ENCODE measurements at regions not wholly inside any gene's neighbourhood (a gene's known extent, or its start where the extent isn't known, plus 50 kb on each side); places are given as distances from the start of the nearest gene placed in this dataset.

GRCh38 chr14:49971156-49972130 lies 78.6 kb downstream of the ARF6 start:
- DNase-seq, result no peak

GRCh38 chr14:49972131-49972671 lies 79.3 kb downstream of the ARF6 start:
- DNase-seq, result no peak

GRCh38 chr14:49972823-49973222 lies 79.9 kb downstream of the ARF6 start:
- DNase-seq, result no peak

- no peak for DNase-seq
These were observed 82.4 kb downstream of the ARF6 start for GRCh38 chr14:49975276-49975675.

DNA sequence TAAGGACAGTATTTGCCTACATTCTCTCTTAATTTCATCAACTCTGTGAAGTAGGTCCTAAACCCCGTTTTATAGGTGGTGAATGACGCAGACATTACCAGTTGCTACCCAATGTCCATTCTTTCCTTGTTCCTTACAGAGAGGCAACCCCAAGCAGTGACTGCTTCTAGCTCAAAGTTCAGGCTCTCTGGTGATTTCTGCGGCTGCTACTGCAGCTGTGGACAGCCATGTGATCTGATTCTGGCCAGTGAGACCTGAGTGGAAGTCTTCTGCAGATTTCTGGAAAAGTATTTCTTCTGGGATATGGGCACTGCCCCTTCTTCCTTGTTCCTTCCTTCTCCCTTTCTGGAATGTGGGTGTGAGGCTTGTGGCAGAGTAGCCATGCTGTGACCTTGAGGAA lies 82.9 kb downstream of the ARF6 start:
- DNase-seq, result no peak

DNA sequence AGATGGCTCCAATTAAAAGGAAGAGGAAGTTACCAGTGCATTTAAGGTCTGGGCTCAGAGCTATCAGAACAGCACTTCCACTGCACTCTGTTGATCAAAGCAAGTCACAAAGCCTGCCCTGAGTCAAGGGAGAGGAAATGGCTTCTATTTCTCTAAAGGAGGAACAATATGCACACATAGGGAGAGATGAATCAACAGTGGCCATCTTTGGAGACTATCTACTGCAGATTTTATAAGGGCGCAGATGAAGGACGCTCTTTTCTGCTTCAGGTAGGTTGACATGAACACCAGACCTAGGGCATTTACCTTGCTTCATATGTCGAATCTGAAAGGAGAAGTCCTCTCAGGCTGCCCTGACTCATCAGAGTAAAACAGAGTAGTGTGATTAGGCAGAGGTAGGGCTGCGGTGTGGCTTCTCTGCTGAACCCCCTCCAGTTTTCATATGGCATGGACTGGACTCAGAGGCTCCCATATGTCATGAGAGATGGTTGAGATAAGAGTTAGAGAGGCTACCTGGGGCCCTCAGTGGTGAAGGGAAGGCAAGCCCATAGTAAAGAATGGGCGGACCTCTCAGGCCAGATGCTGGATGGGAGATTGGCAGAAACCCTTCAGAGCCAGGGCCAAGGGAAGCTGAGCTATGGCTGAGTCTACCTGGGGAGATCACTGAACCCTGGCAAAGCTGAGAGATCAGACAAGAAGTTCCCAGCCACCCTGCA lies 84.4 kb downstream of the ARF6 start:
- peak; percentile 47 for DNase-seq

DNA sequence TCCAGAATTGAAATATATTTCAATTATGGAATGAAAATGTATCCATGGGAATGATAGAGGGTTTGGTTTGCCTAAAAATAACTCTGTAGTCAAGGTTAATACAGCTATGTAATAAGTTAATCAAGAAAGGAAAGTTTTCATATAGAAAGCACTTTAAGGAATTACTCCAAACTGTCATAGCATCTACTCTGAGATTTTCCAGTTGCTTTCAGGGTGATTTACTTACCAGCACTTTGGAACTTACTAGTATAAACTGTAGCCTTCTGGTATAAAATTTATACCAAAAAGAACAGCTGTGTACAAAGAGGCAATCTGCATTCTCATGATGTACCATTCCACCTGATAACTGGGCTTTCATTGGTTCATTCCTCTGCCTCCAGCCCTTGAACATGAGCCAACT lies 87.1 kb downstream of the ARF6 start:
- no peak for DNase-seq

- DNase-seq, result no peak
These were observed 89.2 kb downstream of the ARF6 start for GRCh38 chr14:49982082-49982481.

GRCh38 chr14:49982501-49982951 lies 89.6 kb downstream of the ARF6 start:
- no peak for DNase-seq

DNA sequence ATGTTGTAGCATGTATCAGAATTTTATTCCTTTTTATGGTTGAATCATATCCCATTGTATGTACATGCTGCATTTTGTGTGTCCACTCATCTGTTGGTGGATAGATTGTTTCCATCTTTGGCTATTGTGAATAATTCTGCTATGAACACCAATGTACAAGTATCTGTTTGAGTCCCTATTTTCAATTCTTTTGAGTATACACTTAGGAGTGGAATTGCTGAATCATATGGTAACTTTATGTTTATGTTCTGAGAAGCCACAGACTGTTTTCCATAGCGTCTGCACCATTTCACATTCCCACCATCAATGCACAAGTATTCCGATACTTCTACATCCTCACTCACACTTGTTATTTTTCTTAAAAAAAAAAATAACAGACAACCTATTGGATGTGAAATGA lies 91.5 kb downstream of the ARF6 start:
- DNase-seq, result no peak

- DNase-seq, result no peak
These were observed 93.6 kb downstream of the ARF6 start for GRCh38 chr14:49986343-49987014.

DNA sequence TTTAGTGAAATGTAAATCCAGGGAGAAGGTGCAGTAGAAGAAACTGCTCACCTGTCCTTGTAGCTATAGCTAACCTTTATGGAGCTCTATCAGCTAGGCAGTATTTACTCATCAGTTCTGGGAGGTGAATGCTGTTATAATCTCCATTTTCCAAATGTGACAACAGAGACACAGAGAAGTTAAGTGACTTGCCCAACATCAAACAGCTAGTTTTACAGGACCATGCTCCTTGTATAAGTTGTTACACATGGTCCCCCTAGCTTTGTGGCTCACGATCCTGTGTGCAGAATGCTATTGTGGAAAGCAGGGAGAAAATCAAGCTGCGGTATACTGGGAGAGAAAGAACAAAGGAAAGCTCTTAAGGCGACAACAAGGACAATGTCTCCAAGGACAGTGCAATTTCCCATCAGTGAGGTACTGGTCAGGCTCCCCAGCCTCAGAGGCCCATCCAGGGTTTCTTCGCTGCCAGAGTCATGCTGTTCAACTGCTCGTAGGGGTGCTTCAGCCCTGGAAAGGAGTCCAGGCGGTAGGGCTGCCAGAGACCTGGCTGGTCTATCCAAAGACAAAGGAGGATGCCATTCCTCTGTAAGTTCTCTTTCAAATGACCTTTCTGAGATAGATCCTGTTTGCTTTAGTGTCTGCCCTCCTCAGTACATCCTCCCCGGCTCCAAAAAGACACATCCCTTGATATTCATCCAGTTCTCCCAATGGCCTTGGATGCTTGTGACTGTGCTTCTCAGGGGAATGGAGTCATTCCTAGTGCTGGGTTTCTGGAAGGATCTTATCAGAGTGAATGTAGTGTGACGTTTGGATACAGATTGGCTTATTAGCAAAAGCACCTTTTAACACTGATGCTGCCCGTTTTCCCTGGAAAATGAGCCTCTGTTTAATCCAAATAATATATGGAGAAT lies 95.5 kb downstream of the ARF6 start:
- DNase-seq, result no peak

DNA sequence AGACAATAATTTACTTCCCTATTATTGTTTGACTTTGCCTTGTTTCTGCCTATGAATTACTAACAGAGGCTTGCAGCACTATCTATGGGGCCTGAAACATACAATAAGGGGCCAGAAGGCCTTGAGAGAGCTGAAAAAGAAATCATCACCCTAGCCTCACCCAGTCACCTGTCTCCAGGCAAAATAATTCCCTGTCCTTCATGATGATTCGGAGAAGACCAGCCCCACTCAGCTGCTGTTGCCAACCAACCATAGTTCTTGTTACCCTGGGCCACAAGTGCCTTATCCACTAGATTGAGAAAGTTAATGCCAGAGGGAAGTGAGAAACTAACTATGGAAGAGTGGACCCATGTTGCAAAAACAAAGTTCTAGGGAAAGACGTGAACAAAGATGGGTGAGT lies 97.1 kb downstream of the ARF6 start:
- DNase-seq, result no peak

DNA sequence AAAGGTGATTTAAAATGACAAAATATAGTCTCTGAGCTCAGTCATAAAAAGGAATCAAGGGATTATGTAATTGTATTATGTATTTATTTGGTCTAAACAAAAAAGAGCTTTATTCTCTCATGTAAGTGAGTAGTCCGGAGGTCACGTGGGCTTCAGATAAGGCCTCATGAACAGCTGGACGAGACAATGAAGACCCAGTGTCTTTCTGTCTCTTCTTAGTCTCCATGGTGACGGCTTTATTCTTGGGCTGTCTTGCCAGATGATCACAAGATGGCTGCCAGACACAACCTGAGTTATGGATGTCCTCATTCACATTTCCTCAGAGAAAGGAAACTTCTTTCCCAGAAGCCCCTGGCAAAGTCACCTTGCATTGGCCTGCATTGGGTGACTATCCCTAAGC lies 98.6 kb downstream of the ARF6 start:
- DNase-seq, result no peak

- DNase-seq, result no peak
These were observed 99.2 kb downstream of the ARF6 start for GRCh38 chr14:49992036-49992435.

GRCh38 chr14:49992448-49992847 lies 99.6 kb downstream of the ARF6 start:
- no peak for DNase-seq

DNA sequence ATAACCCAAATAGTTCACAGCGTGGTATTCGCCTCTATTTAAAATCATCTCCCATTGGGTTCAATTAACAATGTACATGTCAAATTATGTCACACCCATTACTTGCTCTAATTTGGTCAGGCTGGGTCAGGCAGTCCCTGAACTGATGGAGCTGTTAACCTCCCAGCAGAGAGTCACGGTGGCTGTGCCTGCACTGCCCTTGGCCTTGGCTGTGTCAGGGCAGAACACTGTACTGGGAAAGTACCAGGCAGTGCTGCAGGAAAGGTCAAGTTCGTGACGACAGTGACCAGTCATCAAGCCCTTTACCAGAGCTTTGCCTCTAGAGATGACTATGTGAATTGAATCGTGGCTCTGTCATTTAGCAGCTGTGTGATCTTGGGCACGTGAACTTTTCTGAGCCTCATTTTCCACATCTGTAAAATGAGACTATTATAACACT lies 100.0 kb downstream of the ARF6 start:
- no peak for DNase-seq

DNA sequence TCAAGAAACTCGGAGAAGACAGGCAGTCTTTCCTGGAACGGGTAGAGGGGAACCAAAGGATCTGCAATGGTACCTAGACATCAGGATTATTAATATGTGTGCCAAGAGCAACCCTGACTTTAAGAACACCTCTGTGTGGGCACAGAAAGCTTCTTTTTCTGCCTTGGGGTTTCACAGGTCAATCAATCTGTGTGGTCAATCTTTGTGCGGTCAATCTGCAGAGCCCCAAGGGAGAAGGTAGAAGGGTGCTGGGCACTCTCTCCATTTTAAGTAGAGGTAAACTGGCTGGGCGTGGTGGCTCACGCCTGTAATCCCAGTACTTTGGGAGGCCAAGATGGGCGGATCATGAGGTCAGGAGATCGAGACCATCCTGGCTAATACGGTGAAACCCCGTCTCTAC lies 100.7 kb downstream of the ARF6 start:
- no peak for DNase-seq

DNA sequence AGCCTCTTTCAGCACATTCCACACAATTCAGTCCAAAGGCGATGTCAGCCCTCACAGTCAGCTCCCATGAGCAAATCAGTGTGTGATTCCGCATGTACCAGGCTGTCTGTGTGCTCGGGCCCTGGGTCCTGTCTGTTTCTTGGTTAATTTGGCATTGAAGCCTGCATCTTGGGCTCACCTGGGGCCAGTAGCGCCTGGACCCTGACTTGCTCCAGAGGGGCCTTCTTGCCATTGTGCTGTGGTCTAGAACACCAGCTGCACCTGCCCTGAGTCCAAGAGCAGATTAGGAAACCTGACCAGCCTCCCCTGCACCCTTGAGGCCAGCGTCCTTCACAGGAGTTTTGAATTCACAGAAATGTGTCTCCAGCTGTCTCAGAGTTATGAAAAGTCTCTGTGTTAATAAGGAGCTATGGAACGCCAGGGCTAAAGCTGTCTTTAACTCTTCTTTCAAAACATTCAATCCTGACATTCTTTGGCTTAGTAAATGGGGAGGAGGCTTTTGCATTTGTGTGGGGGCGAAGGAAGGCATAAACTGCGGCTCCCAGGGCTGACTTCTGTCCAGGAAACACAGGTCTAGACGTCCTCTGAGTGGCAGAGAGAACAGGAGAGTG lies 102.2 kb downstream of the ARF6 start:
- no peak for DNase-seq

- DNase-seq, result no peak
These were observed 105.1 kb downstream of the ARF6 start for GRCh38 chr14:49997991-49998390.

- peak; percentile 46 for DNase-seq
These were observed 106.4 kb downstream of the ARF6 start for GRCh38 chr14:49999146-49999761.

Measured in stimulated activated CD4-positive, alpha-beta T cell treated with anti-CD3 and anti-CD28 coated beads, Interleukin-12 subunit alpha, Interleukin-12 subunit beta, amount 100 ng/mL, for 4 hours (primary cell).